Right ventricle myocardium inferior (tissue), 1 donor: ENCODE measurements at regions not wholly inside any gene's neighbourhood (a gene's known extent, or its start where the extent isn't known, plus 50 kb on each side); places are given as distances from the start of the nearest gene placed in this dataset.
"Not testable (repeated sequence)": the region's sequence is repeated elsewhere in the genome, so short reads cannot be mapped to it uniquely, and the experiment has no call there.

ENCODE experiments used
- ATAC-seq: fragments of 200-7000 bp; cut with Tn5 transposase; one replicate; pipeline ENCODE4 v1.9.1; 2020; ENCODE audit warnings: mild to moderate bottlenecking, moderate library complexity
- DNase-seq: peaks from one replicate; pipeline ENCODE4 v3.0.0; 2021; ENCODE audit errors: missing footprints
- intact Hi-C: fragments of 100-400 bp; cut with DNase I; formaldehyde crosslinking; loops from one replicate; pipeline ENCODE4 v1.11.0; 2022
- donor health status: DM: no; HTN: yes; CAD: no; lungs with severe emphysema.

GRCh38 chr15:31173790-31174450, 72.4 kb upstream of the TRPM1 start:
- intact Hi-C loops: no loop called here
- no peak for DNase-seq
- ATAC-seq: no peak

- ATAC-seq (no peak), DNase-seq (no peak)
- intact Hi-C loops: no loop called here
Measured at GRCh38 chr15:31175484-31175883, 74.0 kb upstream of the TRPM1 start.

GRCh38 chr15:31177951-31178350, 76.4 kb upstream of the TRPM1 start:
- DNase-seq (no peak), ATAC-seq (no peak)
- intact Hi-C loops: no loop called here

GRCh38 chr15:31178705-31179104, 77.2 kb upstream of the TRPM1 start:
- no peak for DNase-seq
- no peak for ATAC-seq
- intact Hi-C loops: no loop called here

- no peak for DNase-seq
- no peak for ATAC-seq
- intact Hi-C loops: no loop called here
Measured at GRCh38 chr15:31179693-31180092, 78.2 kb upstream of the TRPM1 start.

GRCh38 chr15:31193291-31193690, 91.8 kb upstream of the TRPM1 start:
- no peak for ATAC-seq
- intact Hi-C loops: no loop called here
- DNase-seq: no peak

- ATAC-seq (no peak), DNase-seq (no peak)
- intact Hi-C loops: no loop called here
Measured at GRCh38 chr15:31195871-31196270, 94.3 kb upstream of the TRPM1 start.

GRCh38 chr15:31197497-31198414, 96.2 kb upstream of the TRPM1 start:
- DNase-seq: peak; percentile 81
- no peak for ATAC-seq
- intact Hi-C loops: no loop called here

- DNase-seq (peak; percentile 87), ATAC-seq (peak; percentile 92)
- intact Hi-C loops: loop anchor here (1.0 kb wide), 2 partner anchors 235 to 288 kb away; no protein-coding TSS in a partner anchor
Measured at GRCh38 chr15:31200735-31201151, 99.2 kb upstream of the TRPM1 start.

- no peak for ATAC-seq
- DNase-seq: no peak
- intact Hi-C loops: no loop called here
Measured at GRCh38 chr15:31202953-31203352, 101.4 kb upstream of the TRPM1 start.

- no peak for ATAC-seq
- DNase-seq: no peak
- intact Hi-C loops: no loop called here
Measured at GRCh38 chr15:31203999-31204398, 102.5 kb upstream of the TRPM1 start.

GRCh38 chr15:31206386-31207181, 105.1 kb upstream of the TRPM1 start:
- ATAC-seq: no peak
- no peak for DNase-seq
- intact Hi-C loops: no loop called here

GRCh38 chr15:31207246-31207645, 105.7 kb upstream of the TRPM1 start:
- no peak for ATAC-seq
- intact Hi-C loops: no loop called here
- DNase-seq: no peak

- intact Hi-C loops, DNase-seq, ATAC-seq: not testable (repeated sequence)
Measured at GRCh38 chr15:31207861-31208260, 106.3 kb upstream of the TRPM1 start.

- no peak for DNase-seq
- ATAC-seq: no peak
- intact Hi-C loops: no loop called here
Measured at GRCh38 chr15:31208817-31209216, 107.3 kb upstream of the TRPM1 start.

GRCh38 chr15:31211353-31211752, 109.8 kb upstream of the TRPM1 start:
- DNase-seq: no peak
- intact Hi-C loops: no loop called here
- no peak for ATAC-seq

- intact Hi-C loops: no loop called here
- no peak for ATAC-seq
- DNase-seq: no peak
Measured at GRCh38 chr15:31212326-31213080, 111.0 kb upstream of the TRPM1 start.

- peak; percentile 0 for ATAC-seq
- no peak for DNase-seq
- intact Hi-C loops: loop anchor here (2.0 kb wide), 2 partner anchors 22 to 220 kb away; no protein-coding TSS in a partner anchor
Measured at GRCh38 chr15:31214158-31214863, 112.3 kb upstream of the KLF13 start.
